DOHH2 (cell line): ENCODE measurements at regions not wholly inside any gene's neighbourhood (a gene's known extent, or its start where the extent isn't known, plus 50 kb on each side); places are given as distances from the start of the nearest gene placed in this dataset.

Experiments used
- H3F3A ChIP-seq: fragments of 200-600 bp; sonication (generic), shearing (Covaris generic); 2 replicates; pipeline ENCODE4 v1.6.0; 2016; ENCODE audit warnings: antibody characterized with exemption, mild to moderate bottlenecking; ENCODE audit not compliant: control insufficient read depth, insufficient read depth
- H3K27ac ChIP-seq: fragments of 200-600 bp; sonication (generic); 2 replicates; pipeline ENCODE4 v1.5.1; 2014; ENCODE audit warnings: low read depth, mild to moderate bottlenecking, low read length, moderate library complexity
- H3K27me3 ChIP-seq: fragments of 200-600 bp; sonication (generic); 2 replicates; pipeline ENCODE4 v1.6.1; 2014; ENCODE audit warnings: mild to moderate bottlenecking, low read length, mixed read lengths; ENCODE audit not compliant: control insufficient read depth
- H3K36me3 ChIP-seq: fragments of 200-600 bp; sonication (generic); 2 replicates; pipeline ENCODE4 v1.6.1; 2014; ENCODE audit warnings: mild to moderate bottlenecking, low read length, moderate library complexity, mixed read lengths; ENCODE audit not compliant: control insufficient read depth
- H3K4me1 ChIP-seq: fragments of 200-600 bp; sonication (generic); 2 replicates; pipeline ENCODE4 v1.6.1; 2014; ENCODE audit warnings: mild to moderate bottlenecking, low read length, mixed read lengths; ENCODE audit not compliant: control insufficient read depth
- H3K4me2 ChIP-seq: fragments of 200-600 bp; sonication (generic); 2 replicates; pipeline ENCODE4 v1.6.0; 2014; ENCODE audit warnings: mild to moderate bottlenecking, low read length, moderate library complexity
- H3K4me3 ChIP-seq: fragments of 200-600 bp; sonication (generic); 2 replicates; pipeline ENCODE4 v1.5.1; 2014; ENCODE audit warnings: mild to moderate bottlenecking, low read length, mixed read lengths
- H3K79me2 ChIP-seq: fragments of 200-600 bp; sonication (generic); 2 replicates; pipeline ENCODE4 v1.6.1; 2014; ENCODE audit warnings: mild to moderate bottlenecking, low read length, mixed read lengths; ENCODE audit not compliant: control insufficient read depth
- H3K9me2 ChIP-seq: fragments of 200-600 bp; sonication (generic); replicated peaks from 2 replicates; pipeline ENCODE4 v1.6.1; 2014; ENCODE audit warnings: mild to moderate bottlenecking, low read length, mixed read lengths; ENCODE audit not compliant: control insufficient read depth
- H3K9me3 ChIP-seq: fragments of 200-600 bp; sonication (generic); 2 replicates; pipeline ENCODE4 v1.6.1; 2014; ENCODE audit warnings: antibody characterized with exemption, low read length, mixed read lengths; ENCODE audit not compliant: control insufficient read depth, insufficient read depth
- H4K20me1 ChIP-seq: fragments of 200-600 bp; sonication (generic); 2 replicates; pipeline ENCODE4 v1.6.0; 2014; ENCODE audit warnings: low read depth, mild to moderate bottlenecking, antibody characterized with exemption, low read length, moderate library complexity; ENCODE audit not compliant: control insufficient read depth, insufficient read depth
- EZH2phosphoT487 ChIP-seq: fragments of 200-600 bp; sonication (generic); IDR thresholded peaks from 2 replicates; pipeline ENCODE4 v1.6.1; 2017; ENCODE audit warnings: borderline replicate concordance, mild to moderate bottlenecking, antibody characterized with exemption, low read length, moderate library complexity, mixed read lengths
- TF ChIP-seq, protein P1 (sequence below): fragments of 200-600 bp; sonication (generic); IDR thresholded peaks from one replicate; pipeline ENCODE4 v1.5.1; 2014; ENCODE audit warnings: antibody characterized with exemption, mild to moderate bottlenecking, low read depth, low read length; ENCODE audit not compliant: poor library complexity, severe bottlenecking

DNA sequence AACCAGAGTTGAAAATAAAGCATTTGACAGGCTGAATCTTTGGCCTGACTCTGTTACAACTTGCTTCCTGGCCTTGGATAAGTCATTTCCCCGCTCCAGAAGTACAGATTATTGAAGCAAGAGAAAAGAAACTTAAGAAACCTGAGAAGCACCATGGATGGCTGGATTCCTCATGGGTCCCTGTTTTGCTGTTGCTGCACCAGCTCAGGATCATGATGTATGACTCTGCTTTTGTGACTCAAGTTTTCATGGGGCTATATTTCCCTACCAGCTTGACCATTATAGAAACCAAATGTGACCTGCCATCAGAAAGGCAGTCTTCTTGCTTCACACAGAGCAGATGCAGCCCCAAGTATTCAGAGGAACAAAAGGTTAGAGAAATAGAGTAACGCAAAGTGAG lies 921.8 kb downstream of the BCL11B start:
- H3K27me3 ChIP-seq: no peaks in the 10 kb centered on the region
- H3K4me1 ChIP-seq: no peaks in the 10 kb centered on the region
- H3K27ac ChIP-seq: no peak overlapping the region
- no peak overlapping the region for H3K4me3 ChIP-seq
- H3K4me2 ChIP-seq: no peak overlapping the region
- no peaks in the 10 kb centered on the region for H4K20me1 ChIP-seq
- H3K9me2 ChIP-seq: no peaks in the 10 kb centered on the region
- no peaks in the 10 kb centered on the region for H3K9me3 ChIP-seq
- H3K79me2 ChIP-seq: no peaks in the 10 kb centered on the region
- no peak for TF ChIP-seq EZH2phosphoT487
- TF ChIP-seq, protein P1, sequence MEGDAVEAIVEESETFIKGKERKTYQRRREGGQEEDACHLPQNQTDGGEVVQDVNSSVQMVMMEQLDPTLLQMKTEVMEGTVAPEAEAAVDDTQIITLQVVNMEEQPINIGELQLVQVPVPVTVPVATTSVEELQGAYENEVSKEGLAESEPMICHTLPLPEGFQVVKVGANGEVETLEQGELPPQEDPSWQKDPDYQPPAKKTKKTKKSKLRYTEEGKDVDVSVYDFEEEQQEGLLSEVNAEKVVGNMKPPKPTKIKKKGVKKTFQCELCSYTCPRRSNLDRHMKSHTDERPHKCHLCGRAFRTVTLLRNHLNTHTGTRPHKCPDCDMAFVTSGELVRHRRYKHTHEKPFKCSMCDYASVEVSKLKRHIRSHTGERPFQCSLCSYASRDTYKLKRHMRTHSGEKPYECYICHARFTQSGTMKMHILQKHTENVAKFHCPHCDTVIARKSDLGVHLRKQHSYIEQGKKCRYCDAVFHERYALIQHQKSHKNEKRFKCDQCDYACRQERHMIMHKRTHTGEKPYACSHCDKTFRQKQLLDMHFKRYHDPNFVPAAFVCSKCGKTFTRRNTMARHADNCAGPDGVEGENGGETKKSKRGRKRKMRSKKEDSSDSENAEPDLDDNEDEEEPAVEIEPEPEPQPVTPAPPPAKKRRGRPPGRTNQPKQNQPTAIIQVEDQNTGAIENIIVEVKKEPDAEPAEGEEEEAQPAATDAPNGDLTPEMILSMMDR: no peak
- H3K36me3 ChIP-seq: no peaks in the 10 kb centered on the region
- H3F3A ChIP-seq: no peaks in the 10 kb centered on the region

DNA sequence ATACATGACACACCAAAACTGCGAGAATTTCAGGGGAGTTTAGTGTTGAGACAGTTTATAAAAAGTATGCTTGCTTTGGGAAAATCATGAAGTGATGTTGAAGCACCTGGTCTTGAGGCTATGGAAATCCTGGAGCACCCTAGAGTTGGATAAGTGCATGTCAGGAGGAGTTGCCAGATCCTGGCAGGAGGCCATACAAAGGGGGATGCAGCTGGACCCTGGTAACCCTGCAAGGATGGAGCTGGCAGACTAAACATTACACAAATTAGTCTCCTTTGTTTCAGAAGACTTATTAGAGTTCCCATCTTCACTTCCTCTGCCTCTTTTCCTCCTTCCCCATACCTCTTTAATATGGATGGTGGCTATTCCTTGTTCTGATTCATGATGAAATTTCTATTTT lies 907.0 kb downstream of the BCL11B start:
- no peaks in the 10 kb centered on the region for H3K79me2 ChIP-seq
- H3K9me3 ChIP-seq: no peaks in the 10 kb centered on the region
- H3K27ac ChIP-seq: no peak overlapping the region
- H4K20me1 ChIP-seq: no peaks in the 10 kb centered on the region
- no peaks in the 10 kb centered on the region for H3F3A ChIP-seq
- no peaks in the 10 kb centered on the region; the same call in 1 of the 2 replicates for H3K9me2 ChIP-seq
- TF ChIP-seq EZH2phosphoT487: no peak
- TF ChIP-seq, protein P1: no peak
- no peak overlapping the region for H3K4me2 ChIP-seq
- no peaks in the 10 kb centered on the region for H3K36me3 ChIP-seq
- no peaks in the 10 kb centered on the region for H3K4me1 ChIP-seq
- H3K4me3 ChIP-seq: no peak overlapping the region
- no peaks in the 10 kb centered on the region for H3K27me3 ChIP-seq

DNA sequence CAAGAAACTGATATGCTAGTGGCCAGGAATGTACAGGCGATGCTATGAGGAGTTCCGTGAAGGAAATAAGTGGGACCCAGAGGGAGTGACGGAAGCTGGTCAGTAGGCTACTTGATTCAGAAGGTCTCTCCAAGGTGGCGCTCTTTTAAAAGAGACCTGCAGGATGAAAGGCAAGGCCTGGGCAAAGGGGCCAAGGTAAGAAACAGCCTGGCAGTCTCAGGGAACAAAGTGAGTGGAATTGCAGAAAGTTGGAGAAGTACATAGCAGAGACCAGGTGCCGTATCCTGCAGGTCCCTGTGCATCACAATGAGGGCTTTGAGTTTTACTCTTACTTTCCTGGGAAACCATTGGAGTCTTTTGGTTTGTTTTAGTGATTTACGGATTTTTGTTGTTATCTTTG lies 905.6 kb downstream of the BCL11B start:
- TF ChIP-seq EZH2phosphoT487: no peak
- TF ChIP-seq, protein P1: no peak
- no peaks in the 10 kb centered on the region for H3K79me2 ChIP-seq
- H3K4me2 ChIP-seq: no peak overlapping the region

GRCh38 chr14:98368221-98368620 lies 903.8 kb downstream of the BCL11B start:
- no peaks in the 10 kb centered on the region for H3K36me3 ChIP-seq
- TF ChIP-seq, protein P1: no peak
- no peak for TF ChIP-seq EZH2phosphoT487

More for the DNA sequence above, 905.6 kb downstream of the BCL11B start:
- Histone ChIP-seq H3K4me1 (no peaks in the 10 kb centered on the region), H3K4me3 (no peak overlapping the region), H3K27ac (no peak overlapping the region), H3K36me3 (no peaks in the 10 kb centered on the region), H4K20me1 (no peaks in the 10 kb centered on the region), H3K9me2 (no peaks in the 10 kb centered on the region; the same call in 1 of the 2 replicates), H3K9me3 (no peaks in the 10 kb centered on the region), H3F3A (no peaks in the 10 kb centered on the region), H3K27me3 (no peaks in the 10 kb centered on the region)

More at GRCh38 chr14:98368221-98368620, 903.8 kb downstream of the BCL11B start:
- H3K27ac ChIP-seq: no peak overlapping the region
- no peak overlapping the region for H3K4me3 ChIP-seq
- H3K79me2 ChIP-seq: no peaks in the 10 kb centered on the region
- H3K9me3 ChIP-seq: no peaks in the 10 kb centered on the region
- H3F3A ChIP-seq: no peaks in the 10 kb centered on the region
- H3K27me3 ChIP-seq: no peaks in the 10 kb centered on the region
- no peaks in the 10 kb centered on the region for H3K4me1 ChIP-seq
- no peaks in the 10 kb centered on the region; the same call in 1 of the 2 replicates for H3K9me2 ChIP-seq
- no peaks in the 10 kb centered on the region for H4K20me1 ChIP-seq
- H3K4me2 ChIP-seq: no peak overlapping the region
